NCI-H2227 treated with DMSO at 0.1 percent for 48 hours (cell line): ENCODE measurements at regions not wholly inside any gene's neighbourhood (a gene's known extent, or its start where the extent isn't known, plus 50 kb on each side); places are given as distances from the start of the nearest gene placed in this dataset.
A peak's percentile ranks its signal among the peaks of the same experiment; 100 is the strongest.

Experiments
- DNase-seq: peaks from one replicate; lab custom pipeline; 2025; lab: John Stamatoyannopoulos, UW

DNA sequence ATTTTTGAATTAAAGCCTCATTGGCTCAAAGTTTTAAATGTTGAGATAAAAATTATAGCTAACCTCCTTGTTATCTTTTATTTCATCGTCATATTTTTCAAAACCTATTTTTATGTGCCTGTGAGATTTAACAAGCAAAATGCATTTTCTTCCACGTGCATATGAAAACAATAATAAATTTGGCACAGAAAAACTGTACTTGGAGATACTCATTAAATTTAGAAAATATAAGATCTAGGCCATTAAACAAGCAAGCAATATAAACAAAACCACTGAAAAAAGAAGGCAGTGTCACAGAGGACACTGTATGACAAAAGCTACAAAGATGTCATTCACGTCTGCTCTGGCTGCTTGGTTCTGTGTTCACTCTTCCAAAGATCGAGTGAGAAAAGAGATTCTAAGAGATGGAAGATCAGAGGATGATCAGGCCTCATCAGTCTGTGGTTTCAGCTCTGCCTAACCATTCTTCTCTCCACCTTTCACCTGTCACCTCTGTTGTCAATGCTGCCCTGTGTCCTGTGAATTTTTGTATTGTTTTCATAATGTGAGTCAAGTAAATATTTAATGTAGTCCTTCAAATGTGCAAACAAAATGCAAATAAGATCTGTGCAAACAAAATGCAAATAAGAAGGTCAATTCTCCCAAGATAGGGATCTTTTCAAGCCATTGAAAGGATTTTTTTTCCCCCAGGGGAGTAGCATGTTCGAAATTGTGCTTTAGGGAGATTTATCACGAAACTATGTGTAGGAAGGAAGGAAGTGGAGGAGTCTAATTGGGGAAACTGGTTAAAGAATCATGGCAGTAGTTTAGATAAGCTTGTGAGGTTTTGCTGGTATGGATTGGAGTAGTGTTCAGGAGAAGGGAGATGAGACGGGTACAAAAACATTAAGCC is 138.7 kb upstream of the RBMS1 start:
- DNase-seq = no peak

GRCh38 chr2:160634436-160634835 is 140.8 kb upstream of the RBMS1 start:
- DNase-seq = no peak

DNA sequence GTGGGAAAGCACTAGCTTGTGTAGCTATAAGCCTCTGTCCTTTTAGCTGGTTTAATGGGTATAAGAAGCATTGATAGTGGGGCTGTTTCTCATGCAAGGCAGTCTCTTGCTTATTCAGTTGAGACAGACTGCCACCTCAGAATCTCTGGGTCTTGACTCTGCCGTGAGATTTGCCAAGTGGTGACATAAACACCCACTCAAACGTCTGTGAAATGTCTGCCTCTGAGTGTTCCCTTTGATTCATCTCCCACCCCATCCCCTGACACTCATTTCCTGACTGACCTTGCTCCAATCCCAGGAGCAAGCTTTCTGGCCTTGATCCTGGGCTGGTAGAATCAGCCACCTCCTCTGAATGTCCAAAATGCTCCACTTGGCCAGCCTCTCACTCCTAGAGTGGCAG is 141.9 kb upstream of the RBMS1 start:
- DNase-seq = no peak

GRCh38 chr2:160639472-160639871 is 145.9 kb upstream of the RBMS1 start:
- DNase-seq = no peak

DNA sequence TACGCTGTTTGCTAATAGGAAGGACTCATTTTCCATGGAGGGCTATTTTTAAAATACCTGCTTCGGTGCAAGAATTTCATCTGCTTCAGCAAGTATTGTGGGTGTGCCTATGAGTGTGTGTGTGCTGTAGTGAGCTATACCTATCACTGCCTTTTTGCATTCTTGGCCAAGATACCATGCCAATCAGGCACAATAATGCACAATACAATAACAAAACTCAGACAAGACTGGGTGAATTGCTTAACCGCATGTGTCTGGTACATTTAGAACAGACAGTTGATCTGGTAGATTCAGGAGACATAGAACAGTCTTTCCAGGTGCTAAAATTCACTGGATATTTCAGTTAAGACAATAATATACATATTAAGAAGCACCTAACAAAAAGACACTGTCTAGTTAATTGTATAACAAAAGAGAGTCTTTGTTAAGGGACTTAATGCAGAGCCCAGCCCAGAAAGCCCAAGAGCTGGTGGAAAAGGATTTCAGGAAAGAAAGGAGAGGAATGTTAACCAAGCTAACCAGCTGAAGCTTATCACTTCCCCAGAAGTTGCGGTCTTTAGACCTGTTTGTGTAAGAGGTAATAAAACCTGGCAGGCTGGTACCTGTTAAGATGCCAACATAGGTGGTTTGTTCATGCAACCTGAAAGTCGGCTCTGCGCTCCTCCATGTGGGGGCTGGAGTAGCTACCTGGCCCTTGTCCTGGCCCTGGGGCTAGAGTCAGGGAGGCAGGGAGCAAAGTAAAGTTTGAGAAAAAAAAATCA is 153.3 kb upstream of the RBMS1 start:
- DNase-seq = no peak

DNA sequence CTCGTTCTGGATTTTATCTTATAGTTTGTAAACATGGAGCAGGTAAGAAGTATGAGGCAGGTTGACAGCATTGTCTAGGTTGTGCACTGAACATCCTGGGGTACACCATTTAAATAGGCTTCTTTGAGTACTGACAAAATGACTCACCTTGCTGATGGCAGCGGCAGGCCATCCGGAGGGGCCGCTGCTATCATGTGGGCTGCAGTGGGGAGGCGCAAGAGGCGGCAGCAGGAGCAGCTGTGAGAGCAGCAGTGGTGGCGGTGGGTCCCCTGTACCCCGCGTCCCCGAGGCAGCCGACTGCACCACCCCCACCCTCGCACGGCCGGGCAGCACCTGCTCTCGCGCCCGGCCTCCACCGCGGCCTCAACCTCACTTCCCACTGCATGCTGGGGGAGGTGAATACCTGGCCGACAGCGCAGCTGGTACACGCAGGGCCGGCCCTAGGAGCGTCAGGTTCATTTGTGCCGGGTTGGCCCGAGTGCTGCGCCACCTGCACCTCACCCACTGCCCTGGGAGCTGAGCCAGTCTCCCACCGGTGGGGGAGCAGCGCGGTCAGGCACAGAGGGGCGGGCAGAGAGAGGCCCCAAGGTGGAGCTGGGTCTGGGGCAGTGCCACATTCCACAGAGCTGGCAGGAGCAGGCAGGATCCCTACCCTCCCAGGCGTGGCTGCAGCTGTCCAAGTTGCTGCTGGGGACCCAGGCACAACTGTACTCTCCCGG is 154.5 kb upstream of the RBMS1 start:
- DNase-seq = no peak

- no peak for DNase-seq
Measured at GRCh38 chr2:160649698-160650097, 156.1 kb upstream of the RBMS1 start.

DNA sequence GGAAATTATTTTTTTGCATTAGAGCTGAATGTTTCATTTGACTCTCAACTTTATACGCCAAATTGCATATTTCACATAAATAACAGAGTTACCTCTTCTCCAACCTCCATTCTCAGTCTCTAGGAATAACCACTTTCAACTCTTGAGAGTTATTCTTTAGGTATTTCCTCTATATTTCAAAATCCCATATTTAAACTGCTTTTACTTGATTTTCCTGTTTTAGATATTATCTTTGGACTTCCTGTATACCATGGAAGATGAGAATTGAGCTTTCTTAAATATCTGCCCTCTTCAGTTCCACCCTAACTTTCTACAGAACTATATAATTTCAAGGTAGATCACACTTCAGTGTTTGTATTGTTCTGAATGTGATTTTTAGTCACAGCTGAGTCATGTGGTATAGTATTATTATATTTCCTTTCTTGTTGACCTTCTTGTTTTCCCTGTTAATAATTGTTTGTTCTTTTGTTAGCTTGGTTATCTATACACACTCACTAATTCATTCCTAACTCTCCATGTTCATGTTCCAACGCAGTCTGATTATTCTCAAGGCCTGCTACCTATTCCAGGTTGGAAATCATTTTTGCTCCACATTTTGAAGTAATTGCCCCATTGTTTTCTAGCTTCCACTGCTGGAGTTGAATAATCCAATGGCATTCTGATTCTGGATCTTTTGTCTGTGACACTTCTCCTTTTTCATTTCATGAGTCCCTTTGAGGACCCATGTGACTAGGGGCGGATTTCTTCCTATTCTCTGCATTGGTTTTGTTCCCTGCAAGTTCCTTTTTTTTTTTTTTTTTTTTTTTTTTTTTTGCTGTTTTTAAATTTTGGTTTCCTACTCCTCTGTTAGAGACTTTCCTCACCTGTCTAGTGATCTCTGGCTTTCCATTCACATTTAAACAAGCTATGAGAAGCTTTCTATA is 156.8 kb upstream of the RBMS1 start:
- no peak for DNase-seq

- DNase-seq = no peak
Measured at GRCh38 chr2:160651416-160652200, 158.0 kb upstream of the RBMS1 start.

DNA sequence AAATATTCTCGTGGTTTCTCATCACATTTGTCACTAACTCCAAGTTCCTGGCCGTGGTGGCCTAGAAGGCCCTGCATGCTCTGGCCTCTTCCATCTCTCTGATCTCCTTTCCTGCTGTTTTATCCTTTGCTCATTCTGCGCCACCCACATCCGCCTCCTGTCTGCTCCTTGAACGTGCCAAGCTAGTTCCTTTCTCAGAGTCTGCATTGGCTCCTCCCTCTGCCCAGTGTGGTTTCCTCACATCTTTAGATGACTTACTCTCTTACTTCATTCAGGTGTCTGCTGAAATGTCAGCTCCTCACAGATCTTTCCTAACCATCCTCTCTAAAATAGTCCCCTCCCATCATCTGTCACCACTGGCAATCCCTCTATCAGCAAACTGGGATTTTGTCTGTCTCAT is 158.6 kb upstream of the RBMS1 start:
- no peak for DNase-seq

GRCh38 chr2:160657196-160657595 is 163.6 kb upstream of the RBMS1 start:
- DNase-seq = no peak

- no peak for DNase-seq
Measured at GRCh38 chr2:160658851-160659250, 165.2 kb upstream of the RBMS1 start.

DNA sequence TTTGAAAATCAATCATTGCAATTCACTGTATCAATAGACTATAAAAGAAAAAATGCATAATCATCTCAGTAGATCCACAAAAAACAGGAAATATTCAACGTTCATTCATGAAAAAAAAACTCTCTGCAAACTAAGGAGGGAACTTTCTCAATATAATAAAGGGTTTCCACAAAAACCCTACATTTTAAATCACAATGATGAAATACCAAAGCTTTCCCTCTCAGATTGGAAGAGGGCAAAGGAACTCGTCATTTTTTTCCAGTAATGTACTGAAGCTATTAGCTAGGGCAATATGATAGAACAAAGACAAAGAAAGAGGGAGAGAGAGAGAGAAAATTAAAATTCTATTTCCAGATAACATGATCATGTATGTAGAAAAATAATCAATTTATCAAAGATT is 167.1 kb upstream of the RBMS1 start:
- DNase-seq = no peak

GRCh38 chr2:160664603-160665140 is 171.1 kb upstream of the RBMS1 start:
- no peak for DNase-seq

DNA sequence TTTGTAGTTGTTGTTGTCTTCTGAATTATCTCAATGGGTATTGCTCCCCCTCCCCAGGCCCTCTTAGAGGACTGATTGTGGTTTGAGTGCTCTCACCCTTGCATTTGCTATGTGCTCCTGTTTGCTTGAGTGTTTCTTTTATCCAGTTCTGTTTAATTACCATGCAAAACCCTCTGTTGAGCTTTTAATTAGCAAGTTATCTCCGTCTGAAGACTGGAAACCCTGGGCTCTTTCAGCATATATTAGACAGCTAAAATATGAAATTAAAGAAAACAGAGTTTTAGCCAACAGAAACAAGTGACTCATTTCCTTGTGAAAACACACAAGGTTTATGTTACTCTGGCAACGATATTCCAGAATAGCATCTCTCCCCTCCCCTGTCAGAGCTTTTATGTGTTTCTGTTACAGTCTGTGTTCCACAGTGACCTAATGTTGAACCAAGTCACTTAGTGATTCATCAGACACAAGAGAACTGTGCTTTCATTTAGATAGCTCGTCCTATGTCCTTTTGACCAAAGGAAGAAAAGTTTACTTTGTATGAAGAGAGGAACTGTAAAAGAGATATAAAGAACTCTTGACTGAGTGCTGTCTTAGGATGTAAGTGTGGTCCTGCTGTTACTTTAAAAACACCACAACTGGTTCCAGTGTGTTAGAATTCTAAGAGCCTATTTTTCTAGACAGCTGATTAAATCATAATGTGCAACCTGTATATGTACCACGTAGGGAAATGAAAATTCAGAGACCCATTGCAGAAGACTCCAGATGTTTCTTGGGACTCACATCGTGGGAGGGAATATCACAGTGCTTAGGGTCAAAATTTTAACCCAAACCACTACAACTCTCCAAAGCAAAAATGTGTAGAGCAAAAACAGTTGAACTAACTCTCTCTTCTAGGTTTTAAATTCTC is 172.8 kb upstream of the RBMS1 start:
- peak; percentile 53 for DNase-seq

DNA sequence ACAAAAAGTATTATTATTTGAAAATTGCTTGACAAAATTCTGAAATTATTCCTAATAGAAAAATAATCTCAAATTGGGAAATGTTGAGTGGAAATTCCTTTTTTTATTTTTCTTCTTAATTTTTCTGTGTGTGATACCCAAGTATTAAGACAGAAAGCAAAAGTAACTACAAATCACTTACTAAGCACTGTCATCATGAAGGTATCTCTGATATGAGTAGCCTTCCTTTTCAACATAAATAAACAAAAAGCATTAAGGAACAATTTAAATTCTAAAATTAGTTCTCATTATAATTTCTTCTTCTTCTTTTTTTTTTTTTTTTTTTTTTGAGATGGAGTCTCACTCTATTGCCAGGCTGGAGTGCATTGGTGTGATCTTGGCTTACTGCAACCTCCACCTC is 174.2 kb upstream of the RBMS1 start:
- DNase-seq = no peak

DNA sequence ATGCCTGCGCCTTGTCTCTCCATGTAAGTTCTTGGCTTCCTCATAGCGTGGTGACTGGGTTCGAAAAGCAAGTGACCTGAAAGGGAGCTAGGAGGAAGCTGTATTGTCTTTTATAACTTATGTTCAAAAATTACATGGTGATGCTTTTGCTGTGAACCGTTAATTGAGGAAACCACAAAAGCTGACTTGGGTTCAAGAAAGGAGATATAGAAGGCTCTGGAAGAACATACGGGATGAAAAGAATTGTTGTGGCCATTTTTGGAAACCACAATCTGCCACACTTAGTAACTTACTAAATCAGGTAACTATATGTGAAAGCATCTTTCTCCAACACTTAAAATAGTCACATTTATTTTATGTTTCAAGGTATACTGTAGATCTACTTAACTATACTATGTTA is 177.0 kb upstream of the RBMS1 start:
- no peak for DNase-seq

- no peak for DNase-seq
Measured at GRCh38 chr2:160672211-160672610, 178.6 kb upstream of the RBMS1 start.

GRCh38 chr2:160674146-160674750 is 180.6 kb upstream of the RBMS1 start:
- no peak for DNase-seq
